Activated CD4-positive, alpha-beta T cell treated with anti-CD3 and anti-CD28 coated beads, Interleukin-2, amount 50 U/mL, for 1 hour (primary cell): ENCODE measurements at regions not wholly inside any gene's neighbourhood (a gene's known extent, or its start where the extent isn't known, plus 50 kb on each side); places are given as distances from the start of the nearest gene placed in this dataset.

Experiments used
- DNase-seq: peaks from one replicate; pipeline ENCODE4 v3.0.0-alpha.2; 2020

DNA sequence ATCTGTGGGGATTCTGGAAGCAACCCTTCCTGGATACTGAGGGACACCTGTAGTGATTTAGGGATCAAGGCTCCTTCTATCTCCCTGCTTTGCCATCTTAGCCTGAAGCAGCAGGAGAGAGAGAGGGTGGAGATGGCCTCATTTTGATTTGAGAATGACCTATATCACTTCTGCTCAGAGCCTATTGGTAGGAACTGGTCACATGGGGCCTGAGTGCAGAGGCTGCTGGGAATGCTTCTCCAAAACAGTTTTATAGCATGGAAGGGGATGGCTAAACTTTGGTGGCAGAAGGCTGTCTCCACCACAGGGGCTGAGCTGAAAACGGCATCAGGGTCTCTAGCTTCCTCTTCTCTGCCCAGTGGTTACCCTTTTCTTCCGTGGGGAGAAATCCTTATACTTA, 105.8 kb downstream of the TBX19 start:
- DNase-seq, result no peak

DNA sequence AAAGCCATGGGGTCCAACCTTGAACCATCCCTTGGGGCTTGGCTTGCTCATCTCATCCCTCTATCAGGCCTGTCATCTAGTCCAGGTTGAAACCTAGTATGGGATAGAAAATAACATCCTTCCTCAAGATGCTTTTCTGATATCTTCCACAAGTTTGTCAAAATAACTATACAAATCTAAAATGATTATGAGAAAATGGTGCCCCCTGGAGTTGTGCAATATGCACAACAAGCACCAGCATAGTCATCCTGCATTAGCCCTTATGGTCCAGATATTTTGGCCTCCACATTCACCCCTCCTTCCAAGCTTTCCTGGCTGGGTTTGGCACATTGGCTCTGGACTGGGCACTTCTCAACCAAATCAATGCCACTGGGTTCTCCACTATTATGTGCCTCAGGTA, 101.2 kb downstream of the TBX19 start:
- no peak for DNase-seq

DNA sequence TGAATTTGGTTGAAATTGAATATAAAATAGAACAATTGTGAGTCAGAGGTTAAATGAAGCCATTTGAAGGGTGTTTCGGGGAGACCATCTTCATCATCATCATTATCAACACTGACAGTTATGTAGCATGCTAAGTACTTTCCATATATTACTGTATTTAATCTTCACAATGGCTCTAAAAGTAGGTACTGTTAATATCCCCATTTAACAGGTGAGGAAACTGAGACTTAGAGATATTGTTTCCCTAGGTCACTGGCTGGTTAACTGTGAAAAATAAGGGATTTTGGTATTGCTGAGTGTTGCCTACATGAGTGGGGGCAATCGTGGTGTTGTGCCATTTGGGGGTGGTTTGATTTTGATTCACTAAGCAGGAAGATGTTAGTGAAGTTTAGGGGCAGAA, 100.3 kb downstream of the TBX19 start:
- no peak for DNase-seq

DNA sequence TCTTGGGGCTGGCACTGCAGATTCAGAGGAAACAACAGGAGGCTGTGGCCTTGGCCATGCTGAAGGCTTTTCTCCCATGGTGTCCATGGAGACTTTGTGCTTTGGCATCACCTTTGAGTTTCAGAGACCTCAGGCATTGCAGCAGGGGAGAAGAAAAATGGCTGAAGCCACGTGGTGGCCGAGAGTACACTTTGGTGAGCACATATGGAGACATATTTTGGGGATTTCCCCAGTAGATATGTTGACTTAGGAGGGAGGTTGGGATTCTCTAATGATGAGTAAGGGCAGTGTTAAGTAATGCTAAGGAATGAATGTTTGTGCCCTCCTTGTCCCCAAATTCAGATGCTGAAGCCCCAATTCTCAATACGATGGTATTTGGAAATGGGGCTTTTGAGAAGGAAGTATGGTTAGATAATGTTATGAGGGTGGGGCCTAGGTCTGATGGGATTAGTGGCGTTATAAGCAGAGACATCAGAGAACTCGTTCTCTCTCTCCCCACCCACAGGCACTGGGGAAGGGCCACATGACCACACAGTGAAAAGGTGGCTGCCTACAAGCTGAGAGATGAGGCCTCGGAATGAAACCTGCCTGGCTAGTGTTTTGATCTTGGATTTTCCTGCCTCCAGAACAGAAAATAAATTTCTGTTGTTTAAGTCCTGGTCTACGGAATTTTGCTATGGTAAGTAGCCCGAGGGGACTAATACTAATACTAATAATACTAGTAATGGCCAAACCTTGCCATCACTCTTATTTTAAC, 98.6 kb downstream of the TBX19 start:
- DNase-seq, result no peak

DNA sequence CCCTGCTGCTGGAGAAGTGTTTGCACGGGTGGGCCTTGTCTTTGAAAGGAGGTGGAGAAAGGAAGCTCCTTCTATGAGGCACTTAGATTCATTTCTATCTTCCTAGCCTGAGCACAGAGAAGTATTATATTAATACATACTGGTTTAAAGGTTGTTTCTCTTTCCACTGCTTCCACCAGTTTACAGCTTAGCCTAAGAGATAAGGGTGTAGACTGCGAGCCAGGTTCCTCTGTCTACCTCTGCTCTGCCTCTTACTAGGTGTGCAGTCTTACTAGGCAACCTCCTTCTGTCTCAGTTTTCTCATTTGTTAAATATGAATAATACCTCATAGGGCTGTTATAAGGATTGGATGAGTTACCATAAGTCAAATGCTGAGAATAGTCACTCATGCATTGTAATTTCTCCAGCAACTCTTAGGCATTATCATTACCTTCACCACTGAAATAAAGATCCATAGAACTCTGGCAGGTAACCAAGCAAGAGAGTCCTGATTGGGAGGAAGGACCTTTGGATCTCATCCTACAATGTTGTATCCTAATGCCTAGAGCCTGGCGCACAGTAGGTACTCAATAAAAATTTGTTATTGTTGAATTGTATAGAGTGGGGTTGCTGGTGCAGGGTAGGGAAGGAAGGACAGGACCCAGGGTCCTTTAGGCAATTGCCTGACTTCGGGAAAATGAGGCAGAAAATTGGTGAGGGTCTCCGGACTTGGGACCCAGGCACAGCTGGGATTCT, 95.1 kb downstream of the TBX19 start:
- no peak for DNase-seq

DNA sequence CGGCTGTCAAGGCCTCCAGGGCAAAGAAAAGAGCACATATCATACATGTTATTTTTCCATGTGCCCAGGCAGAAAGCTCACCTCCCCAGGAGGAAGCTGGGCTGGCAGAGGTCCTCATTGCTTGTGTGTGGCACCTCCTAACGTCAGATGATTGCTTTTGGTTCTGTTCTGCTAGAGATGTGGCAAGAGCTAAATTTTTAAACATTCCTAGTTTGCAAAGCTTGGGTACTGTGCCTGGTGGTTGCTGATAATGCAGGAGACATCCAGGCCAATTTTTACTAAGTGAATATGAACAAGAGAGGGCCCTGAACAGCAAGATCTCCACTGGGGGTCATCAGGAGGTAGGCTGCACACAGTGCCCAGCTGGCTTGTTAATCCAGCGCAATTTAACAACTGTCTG, 93.9 kb downstream of the TBX19 start:
- DNase-seq, result no peak

DNA sequence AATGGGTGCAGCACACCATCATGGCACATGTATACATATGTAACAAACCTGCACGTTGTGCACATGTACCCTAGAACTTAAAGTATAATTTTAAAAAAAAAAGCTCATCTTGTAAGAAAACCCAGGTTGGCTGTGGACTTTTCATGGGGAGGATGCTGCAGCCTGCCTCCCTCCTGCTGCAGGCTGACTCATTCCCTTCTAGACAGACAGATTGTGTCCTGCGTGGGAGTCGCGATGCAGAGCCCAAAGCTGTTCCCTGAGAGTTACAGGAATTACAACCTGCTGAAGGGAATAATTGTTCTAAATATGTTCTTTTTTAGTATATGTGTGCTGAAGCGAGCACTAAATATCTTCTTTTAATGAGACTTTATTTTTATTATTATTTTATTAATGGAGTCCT, 93.2 kb downstream of the TBX19 start:
- DNase-seq, result no peak

DNA sequence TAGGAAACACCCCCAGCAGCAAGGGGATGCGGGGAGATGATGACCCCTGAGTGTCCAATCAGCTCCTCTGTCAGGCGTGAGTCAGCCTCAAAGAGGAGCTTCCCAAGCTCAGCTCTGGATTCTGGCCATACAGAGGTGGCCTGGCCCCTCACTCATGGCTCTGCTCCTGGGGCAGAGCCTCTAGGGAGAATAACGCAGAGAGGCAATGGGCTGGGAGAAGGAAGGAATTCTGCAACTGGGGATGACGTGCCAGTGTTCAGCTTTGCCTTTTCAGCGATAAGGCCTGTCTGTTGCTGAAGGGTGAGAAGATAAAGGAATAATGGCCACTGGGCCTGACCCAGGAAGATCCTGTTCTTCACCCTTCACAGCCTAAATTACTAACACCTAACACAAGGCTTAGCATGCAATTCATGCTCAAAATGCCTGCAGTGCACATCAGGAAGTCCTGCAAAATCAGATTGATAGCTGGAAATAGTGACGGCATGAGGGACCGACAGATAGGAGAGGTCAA, 92.2 kb downstream of the TBX19 start:
- DNase-seq, result no peak

DNA sequence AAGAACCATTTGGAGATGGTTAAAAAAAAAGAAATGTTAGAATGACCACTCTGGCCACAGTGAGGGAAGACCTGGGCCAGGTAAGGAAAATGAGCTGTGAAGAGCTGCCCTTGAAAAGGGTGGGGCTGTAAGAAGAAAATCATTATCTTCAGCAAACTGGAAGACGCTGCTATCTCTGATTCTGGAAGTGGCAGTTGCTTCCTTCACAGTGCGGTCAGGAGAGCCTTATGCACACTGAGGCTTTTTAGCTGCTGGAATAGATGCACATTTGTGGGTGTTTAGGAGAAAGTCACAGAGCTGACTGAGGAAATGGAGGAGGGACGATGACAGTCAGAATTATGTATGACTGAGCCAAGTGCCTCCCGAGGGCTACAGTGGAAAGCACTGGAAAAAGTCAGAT, 91.6 kb downstream of the TBX19 start:
- no peak for DNase-seq

DNA sequence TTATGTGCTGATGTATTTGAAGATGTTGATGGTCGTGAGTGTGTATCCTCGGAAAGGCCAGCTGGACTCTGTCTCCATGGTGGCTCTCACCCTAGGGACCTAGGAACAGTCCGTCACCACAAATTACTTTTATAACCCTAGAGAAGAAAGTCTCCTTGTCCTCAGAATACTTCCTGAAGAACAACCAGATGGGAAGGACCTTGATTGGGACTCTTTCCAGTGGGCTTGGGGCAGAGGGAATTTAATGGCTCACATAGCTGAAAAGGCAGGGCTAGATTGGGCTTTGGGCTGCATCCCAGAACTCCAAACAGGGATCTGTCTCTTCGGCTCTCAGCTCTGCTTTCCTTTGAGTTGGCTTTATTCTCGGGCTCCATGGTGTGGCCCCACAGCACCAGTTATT, 90.8 kb downstream of the TBX19 start:
- no peak for DNase-seq

DNA sequence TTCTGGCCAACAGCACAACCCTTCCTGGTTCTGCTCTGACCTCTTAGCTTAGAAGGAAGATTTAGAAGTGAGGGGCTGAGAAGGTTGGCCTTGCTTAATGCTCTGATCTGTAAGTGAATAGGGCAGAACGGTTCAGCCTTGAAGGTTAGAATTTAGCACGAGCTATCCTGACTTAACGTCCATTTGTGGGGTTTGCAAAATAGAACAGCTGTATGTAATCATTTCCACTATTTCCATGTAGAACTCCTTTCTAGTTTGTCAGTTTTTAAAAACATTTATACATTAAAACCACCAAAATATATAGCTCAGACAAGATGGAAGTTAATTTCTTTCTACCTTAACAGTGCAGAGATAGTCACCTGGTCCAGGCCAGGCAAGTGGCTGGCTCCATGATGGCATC, 89.9 kb downstream of the TBX19 start:
- no peak for DNase-seq

DNA sequence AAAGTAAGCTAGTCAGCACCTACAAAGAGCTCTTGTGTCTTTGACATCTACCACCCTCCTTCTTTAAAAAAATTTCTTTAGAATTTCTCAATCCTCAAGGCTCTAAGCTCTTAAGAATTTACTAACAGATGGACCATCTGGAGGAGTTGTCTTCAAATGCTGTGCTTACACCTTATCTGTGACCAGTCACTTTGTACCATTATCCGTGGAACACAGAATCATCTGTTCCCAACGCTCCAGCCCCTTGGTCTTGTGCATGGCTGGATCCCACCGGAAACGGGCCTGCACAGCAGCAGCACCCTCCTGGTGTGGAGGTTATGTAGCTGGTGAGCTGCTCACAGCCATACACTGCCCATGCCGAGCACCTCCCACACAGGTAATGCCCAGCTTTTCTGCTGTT, 89.0 kb downstream of the TBX19 start:
- no peak for DNase-seq

DNA sequence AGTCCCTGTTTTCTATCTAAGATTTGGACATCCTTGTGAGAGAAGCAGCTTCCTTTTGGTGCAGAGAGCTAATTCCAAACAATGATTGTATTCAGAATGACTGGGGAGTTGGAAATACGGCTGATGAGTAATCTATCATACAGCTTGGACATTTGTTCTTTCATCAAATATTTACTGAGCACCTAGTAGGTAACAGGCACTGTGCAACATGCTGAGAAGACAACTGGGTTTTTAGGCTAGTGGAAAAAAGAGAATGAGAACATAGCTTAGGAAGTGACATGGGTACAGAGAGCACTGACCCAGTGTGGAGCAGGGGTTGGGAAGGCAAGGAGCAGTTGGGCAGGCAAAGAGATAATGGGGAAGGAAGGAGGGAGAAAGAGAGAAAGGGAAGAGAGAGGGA, 87.5 kb downstream of the TBX19 start:
- no peak for DNase-seq

DNA sequence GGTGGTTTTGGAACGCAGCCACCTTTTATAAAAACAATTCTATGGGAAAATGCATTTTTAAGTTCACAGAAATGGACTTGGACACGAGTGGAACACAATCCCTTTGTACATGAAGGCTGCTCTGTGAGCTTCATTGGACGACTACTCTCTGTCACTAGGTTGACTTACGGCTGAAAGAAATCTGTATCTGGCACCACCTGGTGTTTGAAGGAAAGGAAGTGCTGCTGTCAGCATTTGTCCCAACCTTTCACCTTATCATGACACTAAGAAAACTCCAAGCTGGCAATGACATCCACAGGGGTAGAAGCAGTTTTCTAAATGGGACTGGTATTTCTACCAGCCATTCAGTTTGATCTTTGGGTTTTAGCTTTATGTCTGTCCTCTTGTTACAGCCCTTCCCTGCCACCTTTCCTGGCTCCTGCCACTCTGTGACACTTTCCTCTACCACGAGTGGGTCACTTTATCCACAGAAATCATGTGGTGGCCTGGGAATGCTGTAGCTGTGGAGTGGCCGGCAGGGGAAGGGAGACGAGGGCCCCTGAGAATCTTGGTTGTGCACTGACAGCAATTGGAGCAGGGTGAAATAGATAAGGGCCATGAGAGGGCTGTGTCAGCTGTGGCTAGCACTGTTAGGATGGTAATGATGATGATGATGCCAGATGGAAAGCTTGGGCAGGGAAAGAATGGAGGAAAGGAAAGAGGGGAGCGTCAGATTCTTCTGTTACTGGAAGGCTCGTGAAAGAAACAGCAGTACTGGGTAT, 85.2 kb downstream of the TBX19 start:
- DNase-seq, result no peak
